B cell (primary cell): ENCODE measurements at regions not wholly inside any gene's neighbourhood (a gene's known extent, or its start where the extent isn't known, plus 50 kb on each side); places are given as distances from the start of the nearest gene placed in this dataset.
"Not testable (repeated sequence)": the region's sequence is repeated elsewhere in the genome, so short reads cannot be mapped to it uniquely, and the experiment has no call there.

Experiments
- ATAC-seq: fragments of 200-7000 bp; cut with Tn5 transposase; one replicate; pipeline ENCODE4 v1.10.0; 2021; ENCODE audit warnings: low read depth, mild to moderate bottlenecking, moderate number of reproducible peaks, moderate library complexity
- CTCF ChIA-PET: fragments of 350-600 bp; sonication (Branson Sonifier 250); formaldehyde crosslinking; loops from one replicate; lab custom pipeline; 2021; ENCODE audit warnings: antibody characterized with exemption, inconsistent platforms; lab: Charles Lee
- POLR2A ChIA-PET: fragments of 350-600 bp; sonication (Branson Sonifier 250); formaldehyde crosslinking; loops from one replicate; lab custom pipeline; 2021; ENCODE audit warnings: antibody characterized with exemption; lab: Charles Lee
- DNase-seq: peaks from one replicate; pipeline ENCODE4 v3.0.0; 2013
- H2AFZ ChIP-seq: 2 replicates; pipeline ENCODE4 v1.6.1; 2012; ENCODE audit warnings: mild to moderate bottlenecking, low read depth, low read length; ENCODE audit not compliant: insufficient read depth, poor library complexity, severe bottlenecking
- H3K27ac ChIP-seq, 2 donors: 1 replicate in 1 of 2; 2 replicates in 1 of 2; pipeline ENCODE4 v1.5.1; 2012 to 2013; ENCODE audit warnings: low read length in 2 of 2, mild to moderate bottlenecking in 2 of 2, moderate library complexity in 1 of 2
- H3K27me3 ChIP-seq, 4 experiments: fragments of 200-600 bp in 1 of 4; sonication (generic) in 1 of 4; replicated peaks in 1 of 4; 1 replicate in 2 of 4; 2 replicates in 2 of 4; pipeline versions ENCODE4 v1.6.1 to v1.7.0; 2013 to 2016; ENCODE audit warnings: low read length in 3 of 4, mild to moderate bottlenecking in 2 of 4, mixed read lengths in 1 of 4, moderate library complexity in 1 of 4; ENCODE audit not compliant: insufficient read depth in 4 of 4, control insufficient read depth in 3 of 4; ENCODE audit errors: control extremely low read depth in 1 of 4
- H3K36me3 ChIP-seq, 2 experiments: replicated peaks in 1 of 2; 1 replicate in 1 of 2; 2 replicates in 1 of 2; pipeline versions ENCODE4 v1.6.1 to v1.7.1; 2013; ENCODE audit warnings: low read length in 1 of 2; ENCODE audit not compliant: insufficient read depth in 2 of 2, control insufficient read depth in 1 of 2; ENCODE audit errors: control extremely low read depth in 1 of 2, extremely low read depth in 1 of 2
- H3K4me1 ChIP-seq, 2 donors: fragments of 200-600 bp in 1 of 2; sonication (generic) in 1 of 2; 1 replicate in 1 of 2; 2 replicates in 1 of 2; pipeline versions ENCODE4 v1.5.1 to v1.6.1; 2013 to 2017; ENCODE audit warnings: low read length in 2 of 2; ENCODE audit not compliant: control insufficient read depth in 2 of 2, insufficient read depth in 2 of 2
- H3K4me2 ChIP-seq: replicated peaks from 2 replicates; pipeline ENCODE3; 2012; ENCODE audit warnings: mild to moderate bottlenecking, low read depth, low read length; ENCODE audit not compliant: poor library complexity, severe bottlenecking
- H3K4me3 ChIP-seq, 5 experiments: fragments of 200-600 bp in 1 of 5; sonication (generic) in 1 of 5; 1 replicate in 3 of 5; 2 replicates in 2 of 5; pipeline versions ENCODE4 v1.5.1 to v1.7.0; 2011 to 2016; ENCODE audit warnings: low read length in 4 of 5, mild to moderate bottlenecking in 4 of 5, low read depth in 2 of 5, control low read depth in 1 of 5, moderate library complexity in 1 of 5; ENCODE audit not compliant: insufficient read depth in 1 of 5; ENCODE audit errors: control extremely low read depth in 1 of 5, extremely low read depth in 1 of 5
- H3K79me2 ChIP-seq: fragments of 200-600 bp; sonication (generic); one replicate; pipeline ENCODE4 v1.6.0; 2016; ENCODE audit warnings: low read length; ENCODE audit not compliant: control insufficient read depth, insufficient read depth
- H3K9ac ChIP-seq: fragments of 200-600 bp; sonication (generic); 2 replicates; pipeline ENCODE4 v1.6.1; 2017; ENCODE audit warnings: mild to moderate bottlenecking, low read length, moderate library complexity
- H3K9me3 ChIP-seq, 3 donors: one replicate each; pipeline versions ENCODE4 v1.6.1 to v1.7.1; 2013; ENCODE audit warnings: low read length in 2 of 3; ENCODE audit not compliant: control insufficient read depth in 2 of 3, insufficient read depth in 1 of 3; ENCODE audit errors: control extremely low read depth in 1 of 3
- H4K20me1 ChIP-seq: 2 replicates; pipeline ENCODE4 v1.6.0; 2012; ENCODE audit warnings: mild to moderate bottlenecking, low read length; ENCODE audit not compliant: insufficient read depth, control insufficient read depth, poor library complexity, severe bottlenecking
- H3K27ac Mint-ChIP-seq: one replicate; pipeline ENCODE4 v1.8.0; 2021; ENCODE audit warnings: mixed read lengths
- H3K27me3 Mint-ChIP-seq: one replicate; pipeline ENCODE4 v1.8.0; 2021; ENCODE audit warnings: mixed read lengths
- H3K4me1 Mint-ChIP-seq: one replicate; pipeline ENCODE4 v1.8.0; 2021; ENCODE audit warnings: mixed read lengths
- H3K4me3 Mint-ChIP-seq: one replicate; pipeline ENCODE4 v1.8.0; 2021; ENCODE audit warnings: mixed read lengths
- H3K9me3 Mint-ChIP-seq: one replicate; pipeline ENCODE4 v1.8.0; 2022; ENCODE audit warnings: mixed read lengths; ENCODE audit not compliant: insufficient read depth
- CTCF ChIP-seq: fragments of 200-600 bp; IDR thresholded peaks from one replicate; pipeline ENCODE4 v1.8.0; 2022; ENCODE audit warnings: antibody characterized with exemption, mild to moderate bottlenecking
- EZH2 ChIP-seq: IDR thresholded peaks from 2 replicates; pipeline ENCODE4 v1.6.1; 2012; ENCODE audit warnings: borderline replicate concordance, low read depth, mild to moderate bottlenecking, moderate library complexity, low read length; ENCODE audit not compliant: insufficient read depth, poor library complexity, severe bottlenecking
- WGBS: methylation state at CpG from one replicate; pipeline ENCODE4 v1.1.5; 2013; ENCODE audit warnings: missing lambda C conversion rate; ENCODE audit not compliant: insufficient coverage; 5-methylcytosine and 5-hydroxymethylcytosine counted together
- intact Hi-C: fragments of 100-400 bp; cut with micrococcal nuclease; formaldehyde crosslinking; loops from one replicate; pipeline ENCODE4 v1.10.0; 2022

GRCh38 chr9:89687188-89687587 is 82.4 kb downstream of the GADD45G start:
- Histone ChIP-seq H3K9ac (no peak overlapping the region), H3K27ac (no peak overlapping the region), H3K9me3 (peaks cover 0 to 4% (median 0%) of the 10 kb centered on the region in 3 donors), H3K4me1 (peaks cover 4 to 6% of the 10 kb centered on the region in 2 donors), H4K20me1 (no peaks in the 10 kb centered on the region), H3K36me3 (no peaks in the 10 kb centered on the region), H2AFZ (no peak overlapping the region), H3K27me3 (peaks cover 0 to 5% (median 0%) of the 10 kb centered on the region in 4 experiments), H3K4me2 (no peak overlapping the region), H3K4me3 (no peak overlapping the region), H3K79me2 (no peaks in the 10 kb centered on the region)
- Mint-ChIP-seq H3K27me3 (no peaks in the 10 kb centered on the region), H3K27ac (no peak overlapping the region), H3K4me1 (peaks cover 8% of the 10 kb centered on the region), H3K4me3 (no peak overlapping the region), H3K9me3 (no peaks in the 10 kb centered on the region)
- WGBS, result 100% methylated on average over 2 of the region's 3 CpGs
- ATAC-seq (no peak), DNase-seq (no peak)
- intact Hi-C loops, result no loop called here
- TF ChIP-seq EZH2 (no peak), CTCF (no peak)
- ChIA-PET POLR2A (no interaction called here), CTCF (no interaction called here)

- Histone ChIP-seq H3K27me3 (peaks cover 0 to 6% (median 0%) of the 10 kb centered on the region in 4 experiments), H4K20me1 (no peaks in the 10 kb centered on the region), H3K27ac (no peak overlapping the region), H3K79me2 (no peaks in the 10 kb centered on the region), H3K4me1 (peaks cover 4 to 6% of the 10 kb centered on the region in 2 donors), H2AFZ (no peak overlapping the region), H3K4me3 (no peak overlapping the region), H3K36me3 (no peaks in the 10 kb centered on the region), H3K9ac (no peak overlapping the region), H3K9me3 (peaks cover 0 to 4% (median 0%) of the 10 kb centered on the region in 3 donors), H3K4me2 (no peak overlapping the region)
- DNase-seq (no peak), ATAC-seq (no peak)
- ChIA-PET POLR2A (no interaction called here), CTCF (no interaction called here)
- Mint-ChIP-seq H3K4me3 (no peak overlapping the region), H3K27ac (no peak overlapping the region), H3K4me1 (peaks cover 8% of the 10 kb centered on the region), H3K27me3 (no peaks in the 10 kb centered on the region), H3K9me3 (no peaks in the 10 kb centered on the region)
- 97% methylated on average over 6 of the region's 6 CpGs for WGBS
- no peak for TF ChIP-seq CTCF
- TF ChIP-seq EZH2, result no peak
- intact Hi-C loops, result no loop called here
Measured at GRCh38 chr9:89687848-89688247, 83.0 kb downstream of the GADD45G start.

GRCh38 chr9:89689321-89689720 is 84.5 kb downstream of the GADD45G start:
- H3K9ac ChIP-seq, H3K4me1 Mint-ChIP-seq, H3K27me3 ChIP-seq, H3K79me2 ChIP-seq, H3K27ac ChIP-seq, H3K36me3 ChIP-seq, H3K9me3 ChIP-seq, H3K4me3 ChIP-seq, intact Hi-C loops, H3K4me2 ChIP-seq, H3K4me1 ChIP-seq, ATAC-seq, H3K9me3 Mint-ChIP-seq, H3K4me3 Mint-ChIP-seq, DNase-seq, H2AFZ ChIP-seq, H3K27ac Mint-ChIP-seq, H4K20me1 ChIP-seq, POLR2A ChIA-PET: not testable (repeated sequence)
- WGBS, result 93% methylated on average over 4 of the region's 5 CpGs
- H3K27me3 Mint-ChIP-seq, result peaks cover 11% of the 10 kb centered on the region
- CTCF ChIA-PET, result interaction anchor here (1.2 kb wide), 1 partner anchor 86 kb away, joined by 3 read pairs; no protein-coding TSS in a partner anchor
